ENCODE measurements at regions not wholly inside any gene's neighbourhood (a gene's known extent, or its start where the extent isn't known, plus 50 kb on each side); places are given as distances from the start of the nearest gene placed in this dataset.

DNA sequence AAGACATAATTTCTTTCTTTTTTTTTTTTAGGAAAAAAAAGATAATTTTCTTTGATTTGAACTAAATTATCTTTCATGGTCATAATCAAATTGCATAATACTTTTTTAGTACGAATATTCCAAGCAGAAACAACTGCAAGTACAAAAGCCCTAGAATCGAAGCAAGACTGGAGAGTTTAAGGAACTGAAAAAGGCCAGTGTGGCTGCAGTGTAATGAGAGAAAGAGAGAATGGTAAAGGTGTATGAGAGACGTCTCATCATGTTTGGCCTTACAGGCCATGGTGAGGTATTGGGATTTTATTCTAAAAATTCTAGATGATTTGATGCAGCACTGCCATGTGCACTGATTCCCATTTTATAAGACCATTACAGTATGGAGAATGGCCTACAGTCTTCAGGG is 180.9 kb downstream of the SUCNR1 start:
- DNase-seq (ENCODE audit: low read depth in 2 of 2): no peak

DNA sequence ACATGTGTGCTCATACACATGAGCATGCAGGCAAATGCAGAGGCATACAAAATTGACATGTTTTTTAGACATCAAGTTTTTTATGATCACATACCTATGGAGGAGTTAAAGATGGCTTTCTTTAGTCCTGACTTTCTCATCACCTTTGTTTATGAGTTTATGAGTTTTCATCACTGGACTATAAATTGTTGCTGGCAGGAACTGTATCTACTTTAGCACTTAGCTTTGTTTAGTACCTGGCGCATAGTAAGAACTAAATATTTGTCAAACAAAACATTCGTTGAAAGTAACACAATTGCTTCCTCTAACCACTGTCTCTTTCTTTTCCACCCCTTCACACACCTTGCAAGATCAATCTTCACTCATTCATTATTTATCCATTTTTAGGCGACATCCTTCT is 182.6 kb downstream of the SUCNR1 start:
- DNase-seq (ENCODE audit: low read depth in 2 of 2): no peak

DNA sequence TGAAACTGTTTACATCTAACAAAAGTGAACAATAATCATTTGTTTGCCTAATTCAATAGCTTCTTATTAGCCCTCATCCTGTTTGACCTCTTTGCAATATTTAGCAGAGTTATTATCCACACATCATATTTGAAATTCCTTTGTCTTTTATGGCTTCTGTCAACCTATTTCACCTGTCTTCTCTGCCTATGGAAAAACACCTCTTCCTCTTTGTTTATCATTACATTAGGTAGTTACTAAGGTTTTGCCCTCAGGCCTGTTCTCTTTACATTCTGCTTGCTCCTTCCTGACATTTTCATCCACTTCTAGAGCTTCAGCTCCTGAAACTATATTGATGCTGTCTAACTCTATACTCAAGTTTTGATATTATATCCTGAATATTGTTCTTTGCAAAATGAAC is 183.0 kb downstream of the SUCNR1 start:
- no peak for DNase-seq (ENCODE audit: low read depth in 2 of 2)

DNA sequence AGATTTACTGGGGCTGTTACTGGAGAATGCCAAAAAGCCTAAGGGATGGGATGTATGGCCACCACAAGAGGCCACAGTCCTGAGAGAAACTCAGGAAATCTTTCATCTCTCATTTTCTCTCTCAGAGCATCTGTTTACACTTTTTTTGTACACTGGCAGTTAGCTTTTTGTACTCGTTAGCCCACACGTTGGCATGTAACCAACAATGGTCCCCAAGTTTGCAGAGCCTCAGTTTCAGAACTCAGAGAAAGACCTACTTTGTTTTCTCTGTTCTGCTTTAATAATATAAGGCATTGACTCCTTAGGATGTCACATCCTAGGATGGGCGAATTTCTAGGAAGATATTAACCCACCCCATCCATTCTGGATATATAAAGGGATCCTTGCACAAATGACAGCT is 183.5 kb downstream of the SUCNR1 start:
- no peak for DNase-seq (ENCODE audit: low read depth in 2 of 2)

DNA sequence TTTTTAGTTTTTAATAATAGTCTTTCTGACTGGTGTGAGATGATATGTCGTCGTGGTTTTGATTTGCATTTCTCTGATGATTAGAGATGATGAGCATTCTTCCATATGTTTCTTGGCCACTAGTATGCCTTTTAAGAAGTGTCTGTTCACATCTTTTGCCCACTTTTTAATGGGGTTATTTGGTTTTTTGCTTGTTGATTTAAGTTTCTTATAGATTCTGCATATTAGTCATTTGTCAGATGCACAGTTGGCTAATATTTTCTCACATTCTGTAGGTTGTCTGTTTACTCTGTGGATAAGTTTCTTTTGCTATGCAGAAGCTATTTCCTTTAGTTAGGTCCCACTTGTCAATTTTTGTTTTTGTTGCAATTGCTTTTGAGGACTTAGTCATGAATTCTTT is 185.4 kb downstream of the SUCNR1 start:
- DNase-seq (ENCODE audit: low read depth in 2 of 2): peak; percentile 49 to 56

DNA sequence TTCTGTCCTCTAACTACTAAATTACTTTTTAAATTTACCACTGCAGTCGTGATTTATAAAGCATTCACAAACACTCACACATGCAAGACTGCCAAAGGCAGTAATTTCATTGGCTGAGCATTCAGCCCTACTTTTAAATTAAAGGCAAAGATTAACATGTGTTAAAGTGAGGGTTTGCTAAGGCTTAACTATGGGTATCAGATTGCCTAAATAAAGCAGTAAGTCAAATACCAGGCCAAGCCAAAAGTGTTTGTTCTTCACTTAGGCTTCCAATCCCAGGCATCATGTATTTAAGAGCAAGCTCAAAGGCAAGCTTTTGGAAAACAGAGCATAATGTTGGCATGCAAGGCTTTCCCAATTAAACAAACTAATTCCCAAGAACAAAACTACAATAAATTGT is 187.3 kb downstream of the SUCNR1 start:
- no peak for DNase-seq (ENCODE audit: low read depth in 2 of 2)

DNA sequence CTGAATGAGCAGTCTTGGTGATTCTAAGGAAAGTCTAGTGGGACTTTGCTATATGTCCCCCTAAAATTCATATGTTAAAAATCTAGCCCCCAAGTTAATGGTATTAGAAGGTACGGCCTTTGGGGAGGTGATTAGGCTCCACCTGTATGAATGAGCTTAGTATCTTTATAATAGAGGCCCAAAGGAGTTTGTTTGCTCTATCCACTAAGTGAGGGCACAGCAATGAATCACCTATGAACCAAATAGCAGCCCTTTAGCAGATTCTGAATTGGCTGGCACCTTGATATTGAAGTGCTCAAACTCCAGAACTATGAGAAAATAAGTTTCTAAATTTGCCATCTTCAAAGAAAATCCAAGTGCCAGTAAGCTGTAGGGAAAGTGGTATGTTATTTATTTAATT is 187.9 kb downstream of the SUCNR1 start:
- DNase-seq (ENCODE audit: low read depth in 2 of 2): no peak

DNA sequence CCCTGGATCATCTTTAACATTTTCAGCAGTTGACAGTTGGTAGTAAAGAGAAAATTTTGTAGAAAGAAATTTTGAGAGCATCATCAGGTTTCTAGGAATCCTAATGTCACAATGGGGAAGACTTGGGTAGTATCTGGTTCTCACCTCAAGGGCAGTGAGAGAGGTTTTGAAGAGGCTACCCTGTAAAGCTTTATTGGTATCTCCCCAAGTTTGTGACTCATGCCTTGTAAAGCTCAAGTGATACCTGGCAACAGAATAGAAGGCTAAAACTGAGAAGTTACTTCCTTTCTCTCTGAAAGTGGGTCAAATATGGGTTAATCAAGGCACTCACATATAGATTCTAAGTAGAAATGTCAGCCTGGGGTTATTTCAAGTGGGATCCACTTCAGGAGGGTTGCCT is 196.4 kb downstream of the SUCNR1 start:
- DNase-seq (ENCODE audit: low read depth in 2 of 2): no peak

DNA sequence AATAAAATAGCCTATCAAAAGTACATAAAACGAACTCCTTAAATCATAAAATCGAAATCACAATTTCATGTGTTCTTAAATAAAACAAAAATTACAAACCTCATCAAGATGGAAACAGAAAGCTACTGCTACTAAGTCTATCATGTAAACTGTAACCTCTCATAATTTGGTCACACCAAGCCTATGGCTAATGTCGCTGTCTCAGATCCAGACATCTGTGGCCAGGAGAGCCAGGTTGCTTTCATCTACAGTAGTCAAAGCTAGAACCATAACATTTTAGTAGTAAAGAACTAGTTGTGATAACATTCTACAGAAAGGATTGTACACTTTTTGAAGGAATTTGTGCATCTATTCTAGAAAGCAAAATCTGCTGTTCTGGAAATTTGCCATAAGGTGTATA is 197.4 kb upstream of the MBNL1 start:
- DNase-seq (ENCODE audit: low read depth in 2 of 2): no peak

DNA sequence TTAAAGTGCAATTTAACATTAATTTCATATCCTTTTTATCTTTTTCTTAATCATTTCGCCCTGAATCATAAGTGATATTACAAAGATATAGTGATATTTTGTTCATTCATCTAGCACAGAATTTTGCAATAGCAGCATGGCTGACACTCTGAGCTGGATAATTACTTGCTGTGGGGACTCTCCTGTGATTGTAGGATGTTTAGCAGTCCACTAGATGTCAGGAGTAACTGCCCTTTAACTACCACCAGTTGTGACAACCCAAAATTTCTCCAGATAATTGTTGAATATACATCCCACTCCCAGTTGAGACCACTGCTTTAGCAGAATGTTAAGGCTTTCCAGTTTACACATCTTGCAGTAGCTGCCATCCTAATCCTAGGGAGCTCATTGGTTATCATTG is 196.8 kb upstream of the MBNL1 start:
- no peak for DNase-seq (ENCODE audit: low read depth in 2 of 2)

DNA sequence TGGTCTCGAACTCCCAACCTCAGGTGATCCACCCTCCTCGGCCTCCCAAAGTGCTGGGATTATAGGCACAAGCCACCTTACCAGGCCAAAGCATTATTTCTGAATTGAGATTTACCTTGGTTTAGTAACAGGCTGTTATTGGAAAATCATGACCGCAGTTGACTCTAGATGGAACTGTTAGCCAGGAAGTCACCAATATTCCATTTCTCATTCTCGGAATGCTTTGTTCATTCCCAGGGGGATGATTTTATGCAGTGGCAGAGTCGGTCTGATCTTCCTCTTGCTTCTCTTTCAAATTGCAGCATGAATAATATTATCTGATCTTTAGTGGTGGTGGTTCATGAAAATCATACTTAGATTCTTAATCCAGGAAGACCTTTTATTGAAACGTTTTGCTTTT is 195.5 kb upstream of the MBNL1 start:
- DNase-seq (ENCODE audit: low read depth in 2 of 2): peak in 1 of 2 experiments; percentile 48

DNA sequence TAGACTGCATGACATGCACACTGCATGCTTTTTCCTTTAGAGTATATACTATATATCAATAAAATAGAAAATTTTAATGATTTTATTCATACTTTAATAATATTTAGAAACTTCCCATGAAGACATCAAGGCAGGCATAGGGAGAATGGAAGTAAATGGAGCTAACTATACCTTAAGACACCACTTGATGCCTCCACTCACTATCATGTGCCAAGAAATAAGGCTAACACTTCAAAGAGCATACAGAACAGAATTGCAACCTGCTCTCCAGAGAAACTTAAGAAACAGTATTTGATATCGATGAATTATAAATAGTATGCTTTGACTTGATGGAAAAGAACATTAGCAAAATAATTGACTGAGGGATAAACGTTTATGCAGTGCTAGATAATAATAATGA is 192.6 kb upstream of the MBNL1 start:
- no peak for DNase-seq (ENCODE audit: low read depth in 2 of 2)

DNA sequence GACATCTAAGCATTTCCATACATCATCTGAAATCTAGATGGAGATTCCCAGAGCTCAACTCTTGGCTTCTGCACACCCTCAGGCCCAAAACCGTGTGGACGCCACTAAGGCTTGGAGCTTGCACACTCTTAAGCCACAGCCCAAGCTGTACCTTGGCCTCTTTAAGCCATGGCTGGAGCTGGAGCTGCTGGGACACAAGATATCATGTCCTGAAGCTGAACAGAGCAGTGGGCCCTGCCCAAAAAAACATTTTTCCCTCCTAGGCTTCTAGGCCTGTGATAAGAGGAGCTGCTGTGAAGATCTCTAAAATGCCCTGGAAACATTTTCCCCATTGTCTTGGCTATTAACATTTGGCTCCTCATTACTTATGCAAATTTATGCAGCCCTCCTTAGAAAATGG is 188.7 kb upstream of the MBNL1 start:
- no peak for DNase-seq (ENCODE audit: low read depth in 2 of 2)

DNA sequence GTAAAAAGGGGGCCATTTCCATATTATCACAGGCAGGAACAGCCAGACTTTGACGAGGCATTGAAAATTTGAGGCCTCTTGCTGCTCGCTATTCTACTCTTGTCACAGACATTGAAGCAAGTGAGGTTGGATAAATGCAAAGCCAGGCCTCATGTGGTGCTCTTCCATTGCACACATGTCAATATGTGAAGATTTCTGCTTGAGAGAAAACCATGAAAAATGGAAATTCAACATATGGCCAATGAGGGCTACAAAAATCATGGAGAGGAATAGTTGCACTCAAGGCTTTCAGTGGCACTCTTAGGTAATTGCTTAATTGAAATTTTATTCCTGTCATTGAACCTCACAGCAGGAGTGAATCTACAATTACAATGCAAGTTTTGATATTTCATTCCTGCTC is 185.6 kb upstream of the MBNL1 start:
- DNase-seq (ENCODE audit: low read depth in 2 of 2): no peak

DNA sequence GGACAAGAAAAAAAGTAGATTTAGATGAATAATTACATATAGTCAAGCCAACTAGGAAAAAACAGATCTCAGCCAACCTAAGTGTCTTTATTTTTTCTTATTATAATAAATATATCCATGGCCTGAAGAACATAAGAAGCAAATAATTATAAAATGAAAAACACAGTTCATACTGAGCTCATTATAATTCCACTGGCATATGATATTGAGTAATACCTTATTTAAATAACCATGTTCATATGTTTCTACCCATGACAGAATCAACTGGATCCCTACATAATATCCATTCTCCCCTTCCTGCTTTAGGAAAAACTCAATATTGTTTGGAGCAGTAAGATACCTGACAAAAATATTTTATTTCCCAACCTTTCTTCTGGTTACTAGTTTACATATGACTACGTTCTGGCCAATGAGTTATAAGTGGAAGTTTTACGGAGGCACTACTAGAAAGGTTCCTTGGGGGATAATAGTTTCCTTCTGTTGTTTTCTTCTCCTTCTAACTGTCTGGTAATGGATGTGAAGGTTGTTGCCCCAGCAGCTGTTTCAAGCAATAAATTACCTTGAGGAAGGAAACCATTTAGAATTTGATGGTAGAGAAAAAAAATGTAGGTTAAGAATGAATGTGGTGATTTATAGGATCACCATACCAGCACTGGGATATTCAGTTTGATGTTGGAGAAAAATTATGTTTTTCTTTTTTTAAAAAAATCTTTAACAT is 184.1 kb upstream of the MBNL1 start:
- no peak for DNase-seq (ENCODE audit: low read depth in 2 of 2)

DNA sequence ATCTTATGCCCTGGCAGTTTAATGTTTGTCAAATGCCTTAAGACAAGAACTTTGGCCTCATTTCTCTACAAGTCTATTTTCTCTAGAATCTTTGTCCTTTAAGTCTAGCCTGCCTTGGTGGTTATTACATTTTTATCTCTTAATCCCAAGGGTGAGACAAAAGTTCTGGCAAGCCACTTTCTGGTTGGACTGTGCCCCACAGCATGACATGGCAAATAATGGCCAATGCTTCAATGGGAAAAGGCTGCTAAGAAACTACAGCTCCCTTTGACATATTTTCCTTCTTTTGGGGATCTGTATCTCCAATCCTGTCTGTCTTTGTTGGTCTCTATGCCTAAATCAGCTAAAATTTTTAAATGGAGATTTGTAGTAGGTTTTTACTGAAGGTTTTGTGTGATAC is 181.6 kb upstream of the MBNL1 start:
- no peak for DNase-seq (ENCODE audit: low read depth in 2 of 2)

DNA sequence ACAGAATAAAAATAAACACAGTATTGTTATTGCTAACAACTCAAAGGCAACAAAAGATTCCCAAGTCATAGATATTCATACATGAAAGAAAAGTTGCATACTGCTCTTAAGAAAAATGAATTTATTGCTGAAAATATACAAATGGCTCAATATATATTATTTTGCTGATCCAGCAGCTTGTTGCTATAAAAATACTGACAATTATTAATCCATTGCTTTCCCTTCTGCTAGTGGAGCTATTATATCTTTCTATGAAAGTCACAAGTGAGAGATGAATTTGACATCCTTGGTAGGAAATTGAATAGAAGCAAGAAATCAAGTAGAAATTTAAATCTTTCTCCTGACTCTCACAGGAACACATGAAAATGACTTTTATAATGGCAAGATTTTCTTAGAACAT is 179.2 kb upstream of the MBNL1 start:
- DNase-seq (ENCODE audit: low read depth in 2 of 2): no peak

DNA sequence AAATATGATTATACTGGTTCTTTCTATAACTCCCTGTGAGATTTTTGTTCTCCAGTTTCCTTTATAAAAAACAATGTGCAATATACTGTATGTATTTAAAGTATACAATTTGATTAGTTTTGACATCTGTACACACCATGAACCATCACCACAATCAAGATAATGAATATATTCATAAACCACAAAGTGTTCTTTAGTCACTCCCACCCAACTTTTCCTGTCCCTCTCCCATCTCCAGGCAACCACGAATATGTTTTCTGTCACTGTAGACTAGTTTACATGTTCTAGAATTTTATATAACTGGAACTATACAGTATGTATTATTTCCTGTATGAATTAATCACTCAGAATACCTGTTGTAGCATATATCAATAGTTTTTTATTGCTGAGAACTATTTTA is 177.0 kb upstream of the MBNL1 start:
- DNase-seq (ENCODE audit: low read depth in 2 of 2): no peak

DNA sequence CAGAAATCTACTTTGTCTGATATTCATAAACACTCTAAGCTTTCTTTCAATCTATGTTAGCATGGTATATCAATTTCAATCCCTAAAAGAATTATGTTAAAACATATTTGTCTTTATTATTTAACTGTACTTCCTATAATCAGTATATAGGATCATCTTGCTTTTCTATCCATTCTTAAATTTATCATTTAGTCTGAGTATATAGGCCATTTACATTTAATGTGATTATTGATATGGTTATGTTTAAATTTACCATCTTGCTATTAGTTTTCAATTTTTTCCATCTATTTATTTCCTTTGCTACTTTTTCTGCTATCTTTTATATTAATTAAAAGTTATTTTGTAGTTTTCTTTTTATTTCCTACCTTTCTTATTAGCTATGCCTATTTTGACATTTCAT is 174.8 kb upstream of the MBNL1 start:
- DNase-seq (ENCODE audit: low read depth in 2 of 2): no peak

DNA sequence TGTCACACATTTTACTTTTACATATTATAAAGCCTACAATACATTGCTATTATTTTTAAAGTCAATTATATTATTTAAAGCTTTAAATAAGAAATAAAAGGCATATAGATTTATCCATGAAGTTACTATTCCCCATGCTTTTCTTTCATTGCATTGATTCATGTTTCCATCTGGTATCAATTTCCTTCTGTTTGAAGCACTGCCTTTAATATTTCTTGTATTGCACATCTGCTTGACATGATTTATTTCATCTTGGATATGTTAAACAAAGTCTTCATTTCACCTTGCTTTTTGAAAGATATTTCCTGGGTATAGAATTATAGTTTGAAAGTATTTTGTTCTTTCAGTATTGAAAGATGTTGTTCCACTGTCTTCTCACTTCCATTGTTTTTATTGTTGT is 174.3 kb upstream of the MBNL1 start:
- DNase-seq (ENCODE audit: low read depth in 2 of 2): no peak

DNA sequence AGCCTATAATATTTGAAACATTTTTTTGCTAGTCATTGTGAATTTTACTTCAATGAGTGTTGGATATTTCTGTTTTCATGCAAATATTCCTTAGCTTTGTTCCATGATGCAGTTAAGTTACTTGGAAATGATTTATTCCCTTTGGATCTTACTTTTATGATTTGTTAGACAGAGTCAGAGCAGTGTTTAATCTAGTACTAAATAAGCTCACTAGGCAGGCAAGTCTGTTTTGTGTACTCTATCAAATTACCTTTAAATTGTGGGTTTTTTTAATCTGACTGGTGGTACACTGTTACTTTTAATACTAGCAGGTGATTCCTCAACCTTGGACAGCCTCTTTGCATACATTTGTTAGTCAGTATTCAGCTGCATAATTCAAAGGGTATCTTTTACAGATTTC is 173.3 kb upstream of the MBNL1 start:
- no peak for DNase-seq (ENCODE audit: low read depth in 2 of 2)

DNA sequence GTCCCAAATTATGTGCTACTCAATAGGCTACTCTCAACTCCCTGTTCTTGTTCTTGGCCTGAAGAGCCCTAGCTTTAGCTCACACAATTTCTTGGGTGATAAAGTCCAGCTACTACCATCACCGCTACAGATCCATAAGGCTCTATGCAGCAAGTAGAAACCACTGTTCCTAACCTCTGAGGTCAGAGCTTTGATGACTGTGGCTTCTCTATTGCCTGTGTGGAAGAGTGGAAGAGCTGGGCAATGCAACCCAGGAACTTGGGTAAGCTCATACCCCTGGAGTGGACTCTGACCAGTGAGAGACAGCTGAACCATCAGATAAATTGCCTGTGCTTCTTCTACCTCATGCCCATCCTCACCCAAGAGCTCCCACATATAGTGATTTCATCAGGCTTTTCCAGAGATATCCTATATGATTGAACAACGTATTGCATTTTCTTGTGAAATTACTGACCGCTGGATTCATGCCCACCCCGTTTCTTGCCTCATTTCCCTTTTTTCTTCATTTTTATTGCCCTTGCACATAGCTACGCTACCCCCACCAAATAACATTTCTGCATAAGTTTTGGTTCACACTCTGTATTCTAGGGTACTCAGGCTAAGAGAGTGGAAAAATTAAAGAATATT is 172.3 kb upstream of the MBNL1 start:
- DNase-seq (ENCODE audit: low read depth in 2 of 2): no peak

DNA sequence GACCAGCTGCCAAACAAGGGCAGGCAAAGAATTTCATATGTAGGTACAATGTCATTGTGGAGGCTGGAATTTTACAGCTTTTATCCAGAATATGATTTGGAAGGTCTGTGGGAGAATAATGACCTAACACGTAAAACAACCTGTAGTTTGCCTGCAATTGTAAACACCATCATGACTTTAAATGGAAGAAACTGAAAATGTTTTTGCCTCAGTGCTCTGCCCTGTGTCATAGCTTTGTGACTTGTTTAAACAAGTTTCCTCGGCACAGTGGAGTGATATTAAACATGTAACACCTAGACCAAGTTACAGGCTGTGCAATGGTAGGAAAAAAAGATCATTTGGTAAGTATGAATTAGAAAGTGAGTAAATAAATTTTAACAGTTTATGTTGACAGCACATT is 171.6 kb upstream of the MBNL1 start:
- no peak for DNase-seq (ENCODE audit: low read depth in 2 of 2)

DNA sequence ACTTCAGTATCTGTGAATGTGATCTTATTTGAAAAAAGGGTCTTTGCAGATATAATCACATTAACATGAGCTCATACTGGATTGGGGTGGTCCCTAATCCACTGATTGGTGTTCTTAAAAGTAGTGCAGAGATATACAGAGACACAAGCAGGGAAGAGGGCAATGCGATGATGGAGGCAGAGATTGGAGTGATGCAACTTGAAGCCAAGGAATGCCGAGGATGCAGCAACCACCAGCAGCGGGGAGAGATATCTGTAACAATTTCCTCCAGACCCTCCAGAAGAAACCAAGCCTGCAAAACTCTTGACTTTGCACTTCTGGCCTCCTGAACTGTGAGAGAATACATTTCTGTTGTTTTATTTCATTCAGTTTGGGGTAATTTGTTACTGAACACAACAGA is 171.0 kb upstream of the MBNL1 start:
- DNase-seq (ENCODE audit: low read depth in 2 of 2): no peak

Data from fibroblast of skin of left quadriceps (primary cell).